Fibroblast of skin of right quadriceps (primary cell): ENCODE measurements at regions not wholly inside any gene's neighbourhood (a gene's known extent, or its start where the extent isn't known, plus 50 kb on each side); places are given as distances from the start of the nearest gene placed in this dataset.

Source experiments
- DNase-seq: peaks from one replicate; pipeline ENCODE4 v3.0.0-alpha.2; 2013

- peak; percentile 84 for DNase-seq
These were observed 131.4 kb upstream of the SLC1A4 start for GRCh38 chr2:64857581-64858471.

GRCh38 chr2:64858541-64859311 lies 130.5 kb upstream of the SLC1A4 start:
- DNase-seq: no peak

- peak; percentile 92 for DNase-seq
These were observed 129.6 kb upstream of the SLC1A4 start for GRCh38 chr2:64859312-64860212.

GRCh38 chr2:64860276-64860885 lies 128.8 kb upstream of the SLC1A4 start:
- no peak for DNase-seq

GRCh38 chr2:64860936-64861335 lies 128.3 kb upstream of the SLC1A4 start:
- DNase-seq: no peak

GRCh38 chr2:64861452-64862397 lies 127.5 kb upstream of the SLC1A4 start:
- DNase-seq: no peak

GRCh38 chr2:64862623-64863022 lies 126.6 kb upstream of the SLC1A4 start:
- DNase-seq: peak; percentile 28

GRCh38 chr2:64863097-64863820 lies 125.9 kb upstream of the SLC1A4 start:
- no peak for DNase-seq

- DNase-seq: peak; percentile 76
These were observed 123.9 kb upstream of the SLC1A4 start for GRCh38 chr2:64865073-64865830.

GRCh38 chr2:64865831-64866345 lies 123.3 kb upstream of the SLC1A4 start:
- DNase-seq: no peak

- DNase-seq: peak; percentile 73
These were observed 122.4 kb upstream of the SLC1A4 start for GRCh38 chr2:64866797-64867196.

- no peak for DNase-seq
These were observed 121.8 kb upstream of the SLC1A4 start for GRCh38 chr2:64867253-64867996.

- no peak for DNase-seq
These were observed 120.1 kb upstream of the SLC1A4 start for GRCh38 chr2:64869126-64869525.

- DNase-seq: peak; percentile 44
These were observed 115.7 kb upstream of the SLC1A4 start for GRCh38 chr2:64873472-64873924.

- no peak for DNase-seq
These were observed 114.6 kb upstream of the SLC1A4 start for GRCh38 chr2:64874593-64874992.

- no peak for DNase-seq
These were observed 113.8 kb upstream of the SLC1A4 start for GRCh38 chr2:64875368-64875767.

- DNase-seq: peak; percentile 94
These were observed 113.0 kb upstream of the SLC1A4 start for GRCh38 chr2:64876137-64876647.

- DNase-seq: no peak
These were observed 109.5 kb upstream of the SLC1A4 start for GRCh38 chr2:64879745-64880144.
